HCT116 (cell line): ENCODE measurements at regions not wholly inside any gene's neighbourhood (a gene's known extent, or its start where the extent isn't known, plus 50 kb on each side); places are given as distances from the start of the nearest gene placed in this dataset.

Source experiments
- ATAC-seq: fragments of 200-7000 bp; cut with Tn5 transposase; 2 replicates; pipeline ENCODE4 v1.9.1; 2020; ENCODE audit warnings: mild to moderate bottlenecking, moderate library complexity
- BruUV-seq: library from RNA; stranded (reverse); fragments of 400-500 nt; replicated peaks from 2 replicates; lab custom pipeline; 2021; lab: Mats Ljungman, UMichigan
- CTCF ChIA-PET: fragments of 300-600 bp; sonication (Branson Sonifier 250); formaldehyde crosslinking; loops from one replicate; lab custom pipeline; 2021; ENCODE audit warnings: antibody characterized with exemption; lab: Charles Lee
- POLR2A ChIA-PET: fragments of 300-600, 350-600 bp; sonication (Branson Sonifier 250); formaldehyde crosslinking; loops from one replicate; lab custom pipeline; 2021; ENCODE audit warnings: antibody characterized with exemption; lab: Charles Lee
- RAD21 ChIA-PET, 2 experiments: fragments of 300-600 bp; sonication (Branson Sonifier 250); formaldehyde crosslinking; loops; one replicate each; lab custom pipeline; 2023; ENCODE audit warnings: low total read pairs in 2 of 2; ENCODE audit not compliant: uncharacterized antibody in 2 of 2, unreplicated experiment in 2 of 2, low non-redundant PET in 1 of 2; lab: Charles Lee
- DNase-seq: peaks from one replicate; pipeline ENCODE4 v3.0.0-alpha.2; 2010; ENCODE audit warnings: low read depth, low spot score
- H2AFZ ChIP-seq: fragments of 200-600 bp; shearing (Covaris generic), sonication (generic); 2 replicates; pipeline ENCODE4 v1.6.1; 2017; ENCODE audit warnings: low read depth, mixed run types, mixed read lengths, antibody characterized with exemption, low read length; ENCODE audit not compliant: poor library complexity, severe bottlenecking
- H3K27ac ChIP-seq: 2 replicates; pipeline ENCODE4 v1.5.1; 2012; ENCODE audit warnings: low read depth, low read length
- H3K27me3 ChIP-seq: fragments of 200-600 bp; sonication (generic); 2 replicates; pipeline ENCODE4 v1.6.1; 2016; ENCODE audit warnings: mixed run types, low read length, mixed read lengths; ENCODE audit not compliant: insufficient read depth
- H3K36me3 ChIP-seq, 2 experiments: fragments of 200-500 bp in 1 of 2; fragments of 200-600 bp in 1 of 2; sonication (Bioruptor generic) in 1 of 2; sonication (generic) in 1 of 2; 2 replicates each; pipeline versions ENCODE4 v1.5.1 to v1.6.1; 2014 to 2016; ENCODE audit warnings: low read length in 2 of 2, inconsistent platforms in 1 of 2, mixed read lengths in 1 of 2, mixed run types in 1 of 2; ENCODE audit not compliant: insufficient read depth in 2 of 2, control insufficient read depth in 1 of 2
- H3K4me1 ChIP-seq, 2 experiments: fragments of 200-600 bp in 1 of 2; sonication (generic) in 1 of 2; 2 replicates each; pipeline versions ENCODE4 v1.5.1 to v1.6.1; 2012 to 2017; ENCODE audit warnings: low read length in 2 of 2, inconsistent platforms in 1 of 2, mild to moderate bottlenecking in 1 of 2, mixed read lengths in 1 of 2, mixed run types in 1 of 2, moderate library complexity in 1 of 2; ENCODE audit not compliant: insufficient read depth in 2 of 2, control insufficient read depth in 1 of 2
- H3K4me2 ChIP-seq: fragments of 200-600 bp; sonication (generic); 2 replicates; pipeline ENCODE4 v1.6.1; 2017; ENCODE audit warnings: mixed run types, low read length, mixed read lengths
- H3K4me3 ChIP-seq, 2 experiments: fragments of 200-600 bp in 1 of 2; sonication (generic) in 1 of 2; replicated peaks in 1 of 2; 2 replicates each; pipeline ENCODE4 v1.5.1; 2011 to 2016; ENCODE audit warnings: low read length in 2 of 2, control low read depth in 1 of 2, low read depth in 1 of 2, mild to moderate bottlenecking in 1 of 2, mixed read lengths in 1 of 2, mixed run types in 1 of 2
- H3K79me2 ChIP-seq: fragments of 200-600 bp; sonication (generic); 2 replicates; pipeline ENCODE4 v1.6.1; 2017; ENCODE audit warnings: mild to moderate bottlenecking, mixed run types, low read length, moderate library complexity, mixed read lengths; ENCODE audit not compliant: insufficient read depth
- H3K9ac ChIP-seq: fragments of 200-600 bp; sonication (generic); 2 replicates; pipeline ENCODE4 v1.6.1; 2016; ENCODE audit warnings: low read length, mixed read lengths
- H3K9me2 ChIP-seq: fragments of 200-600 bp; sonication (generic), shearing (Covaris generic); 2 replicates; pipeline ENCODE4 v1.6.1; 2017; ENCODE audit warnings: mixed run types, mild to moderate bottlenecking, moderate library complexity; ENCODE audit not compliant: insufficient read depth
- H3K9me3 ChIP-seq, 2 experiments: fragments of 200-500 bp in 1 of 2; fragments of 200-600 bp in 1 of 2; sonication (Bioruptor generic) in 1 of 2; sonication (generic) in 1 of 2; 2 replicates each; pipeline ENCODE4 v1.6.1; 2014 to 2017; ENCODE audit warnings: low read length in 2 of 2, mixed read lengths in 2 of 2, inconsistent platforms in 1 of 2, low read depth in 1 of 2, mild to moderate bottlenecking in 1 of 2, mixed run types in 1 of 2, moderate library complexity in 1 of 2; ENCODE audit not compliant: control insufficient read depth in 1 of 2, insufficient read depth in 1 of 2
- H4K20me1 ChIP-seq: fragments of 200-600 bp; sonication (generic), shearing (Covaris generic); 2 replicates; pipeline ENCODE4 v1.6.1; 2017; ENCODE audit warnings: mixed run types, mild to moderate bottlenecking, moderate library complexity; ENCODE audit not compliant: insufficient read depth
- ATF3 ChIP-seq: IDR thresholded peaks from 2 replicates; pipeline ENCODE4 v1.6.1; 2012
- EZH2 ChIP-seq: fragments of 200-600 bp; sonication (generic); IDR thresholded peaks from 2 replicates; pipeline ENCODE4 v1.6.1; 2017; ENCODE audit warnings: antibody characterized with exemption, mixed run types
- FOSL1 ChIP-seq: IDR thresholded peaks from 2 replicates; pipeline ENCODE4 v1.6.1; 2012; ENCODE audit warnings: low read depth
- JUND ChIP-seq: IDR thresholded peaks from 2 replicates; pipeline ENCODE4 v1.6.1; 2012
- POLR2AphosphoS5 ChIP-seq: IDR thresholded peaks from 2 replicates; pipeline ENCODE4 v1.6.1; 2011; ENCODE audit warnings: mild to moderate bottlenecking, low read depth, low read length, moderate library complexity
- SP1 ChIP-seq: IDR thresholded peaks from 2 replicates; pipeline ENCODE4 v1.6.1; 2012; ENCODE audit warnings: low read depth
- SRF ChIP-seq: IDR thresholded peaks from 2 replicates; pipeline ENCODE4 v1.6.1; 2012; ENCODE audit warnings: low read depth
- YY1 ChIP-seq: IDR thresholded peaks from 2 replicates; pipeline ENCODE4 v1.6.1; 2011; ENCODE audit warnings: low read length, low read depth, moderate library complexity, mild to moderate bottlenecking; ENCODE audit not compliant: insufficient replicate concordance; ENCODE audit errors: extremely low read depth
- ZBTB33 ChIP-seq: IDR thresholded peaks from 2 replicates; pipeline ENCODE4 v1.6.1; 2011; ENCODE audit warnings: mild to moderate bottlenecking, low read length, moderate library complexity; ENCODE audit not compliant: insufficient replicate concordance; ENCODE audit errors: extremely low read depth
- ZFX ChIP-seq: fragments of 450-650 bp; IDR thresholded peaks from 2 replicates; pipeline ENCODE4 v1.6.1; 2017
- intact Hi-C: fragments of 100-400 bp; cut with micrococcal nuclease; formaldehyde crosslinking; loops from 2 replicates; pipeline ENCODE4 v1.10.0; 2022

- no peak for TF ChIP-seq FOSL1
- no peak for TF ChIP-seq SP1
- no peak for TF ChIP-seq POLR2AphosphoS5
Observed at GRCh38 chr20:16806886-16807285, 58.7 kb downstream of the OTOR start (continued).

- Histone ChIP-seq H3K4me2 (no peak overlapping the region), H3K9me3 (no peaks in the 10 kb centered on the region), H3K4me1 (no peaks in the 10 kb centered on the region), H3K36me3 (no peaks in the 10 kb centered on the region), H4K20me1 (no peaks in the 10 kb centered on the region), H3K79me2 (no peaks in the 10 kb centered on the region), H3K27ac (no peak overlapping the region), H3K4me3 (no peak overlapping the region), H3K27me3 (peaks cover 45% of the 10 kb centered on the region; the same call in 1 of the 2 replicates), H2AFZ (no peak overlapping the region), H3K9me2 (no peaks in the 10 kb centered on the region), H3K9ac (no peak overlapping the region)
- TF ChIP-seq EZH2, result no peak
- TF ChIP-seq SRF, result no peak
- no peak for TF ChIP-seq ZFX
- no peak for TF ChIP-seq FOSL1
- no peak for TF ChIP-seq ZBTB33
- no peak for TF ChIP-seq ATF3
- TF ChIP-seq JUND, result no peak
- TF ChIP-seq YY1, result no peak
- BruUV-seq, result no TSS peak
- ATAC-seq (no peak), DNase-seq (no peak)
- POLR2A ChIA-PET, result no interaction called here
- CTCF ChIA-PET, result interaction anchor here (3.4 kb wide), 1 partner anchor 13 kb away, joined by 21 read pairs; no protein-coding TSS in a partner anchor
- intact Hi-C loops, result no loop called here
- RAD21 ChIA-PET, result no interaction called here
Observed at GRCh38 chr20:16808796-16809195, 60.6 kb downstream of the OTOR start.
